ENCODE measurements at regions not wholly inside any gene's neighbourhood (a gene's known extent, or its start where the extent isn't known, plus 50 kb on each side); places are given as distances from the start of the nearest gene placed in this dataset.
A peak's percentile ranks its signal among the peaks of the same experiment; 100 is the strongest.
"Not testable (repeated sequence)": the region's sequence is repeated elsewhere in the genome, so short reads cannot be mapped to it uniquely, and the experiment has no call there.

DNA sequence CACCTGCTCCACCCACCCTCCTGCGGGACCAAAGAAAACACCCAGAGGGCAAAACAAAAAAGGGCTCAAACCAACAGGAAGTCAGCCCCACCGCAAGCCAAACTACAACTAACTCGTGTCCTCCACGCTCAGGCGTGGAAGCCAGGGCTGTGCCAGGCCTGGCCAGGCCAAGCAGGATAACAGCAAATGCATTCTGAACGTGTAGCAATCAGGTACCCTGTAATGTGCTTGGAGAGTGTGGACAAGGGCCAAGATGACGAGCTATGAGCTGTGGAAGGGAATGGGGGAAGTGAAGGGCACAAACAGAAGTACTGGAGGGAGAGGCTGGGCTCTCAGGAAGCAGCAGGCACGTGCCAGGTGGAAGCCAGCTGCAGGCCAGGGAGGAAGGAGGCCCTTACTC lies 528.6 kb downstream of the TP53TG3F start:
- not testable (repeated sequence) for DNase-seq (ENCODE audit: low spot score); H3K4me3 ChIP-seq; H3K27ac ChIP-seq

DNA sequence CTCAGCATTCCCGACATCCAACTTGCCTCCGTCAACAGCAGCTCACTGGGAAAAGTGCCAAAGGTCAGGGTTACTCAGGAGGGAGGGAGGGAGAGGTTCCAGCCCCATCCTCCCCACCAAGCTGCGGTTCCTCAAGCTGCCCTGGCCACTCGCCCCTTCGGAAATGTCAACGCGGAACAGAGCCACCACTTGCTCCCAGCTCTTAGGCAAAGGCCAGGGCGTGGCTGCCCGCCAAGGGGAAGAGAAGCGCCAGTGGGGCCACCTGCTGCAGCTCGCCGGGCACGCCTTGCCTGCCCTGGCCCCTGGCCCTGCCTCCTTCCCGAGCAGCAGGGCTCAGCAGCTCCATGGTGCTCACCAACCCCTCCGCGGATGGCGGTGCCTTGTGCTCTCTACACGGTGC lies 531.1 kb downstream of the TP53TG3F start:
- not testable (repeated sequence) for DNase-seq (ENCODE audit: low spot score); H3K4me3 ChIP-seq; H3K27ac ChIP-seq

DNA sequence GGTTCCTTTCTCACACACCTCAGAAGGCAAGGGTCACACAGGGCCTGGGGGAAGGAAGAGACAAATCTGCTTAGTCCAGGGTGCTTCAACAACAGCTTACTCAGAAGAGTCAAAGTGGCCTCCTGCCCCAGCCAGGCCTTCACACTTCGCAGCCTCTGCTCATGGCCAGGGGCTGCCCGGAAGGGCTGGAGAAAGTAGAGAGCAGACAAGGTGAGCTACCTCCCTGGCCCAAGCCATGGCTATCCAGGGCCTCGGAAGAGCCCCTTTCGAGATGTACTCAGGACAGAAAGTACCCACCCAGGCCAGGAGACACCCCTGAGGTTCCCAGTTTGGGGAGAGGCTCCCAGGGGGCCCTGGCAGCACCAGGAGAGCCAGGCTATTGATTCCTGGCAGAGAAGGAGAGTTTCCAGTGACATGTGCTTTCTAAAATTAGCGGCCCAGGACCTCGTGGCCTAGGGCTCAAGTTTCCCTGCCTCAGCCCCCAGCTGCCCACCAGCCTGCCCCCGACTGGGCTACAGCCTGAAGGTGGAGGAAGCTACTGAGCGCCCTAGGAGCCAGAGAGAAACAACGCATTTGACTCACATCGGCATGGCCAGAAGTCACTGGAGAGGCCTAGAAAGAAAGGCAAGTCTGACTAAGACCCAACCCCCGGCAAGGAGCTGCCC lies 533.2 kb downstream of the TP53TG3F start:
- not testable (repeated sequence) for H3K4me3 ChIP-seq
- peak; percentile 11 for DNase-seq (ENCODE audit: low spot score)

DNA sequence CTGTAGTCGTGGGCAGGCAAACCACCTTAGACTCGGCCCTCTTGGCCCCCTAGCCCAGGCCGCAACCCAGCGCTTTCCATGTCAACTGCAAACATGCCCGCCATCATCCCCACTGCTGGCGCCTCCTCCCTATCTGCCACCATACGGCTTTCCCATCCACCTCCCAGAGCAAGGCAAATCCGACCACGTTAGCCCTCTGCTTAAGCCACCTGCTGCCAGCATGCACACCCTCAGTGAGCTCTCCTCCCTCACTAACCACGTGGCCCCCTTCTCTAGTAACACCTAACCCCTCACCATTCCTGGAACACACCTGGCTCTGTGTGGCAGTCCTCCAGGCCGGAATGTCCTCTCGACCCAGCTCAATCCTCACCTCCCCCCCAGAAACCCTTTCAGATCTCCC lies 534.8 kb downstream of the TP53TG3F start:
- not testable (repeated sequence) for H3K27ac ChIP-seq, H3K4me3 ChIP-seq
- peak; percentile 7 for DNase-seq (ENCODE audit: low spot score)

More for the DNA sequence above, 533.2 kb downstream of the TP53TG3F start:
- H3K27ac ChIP-seq, result not testable (repeated sequence)

DNA sequence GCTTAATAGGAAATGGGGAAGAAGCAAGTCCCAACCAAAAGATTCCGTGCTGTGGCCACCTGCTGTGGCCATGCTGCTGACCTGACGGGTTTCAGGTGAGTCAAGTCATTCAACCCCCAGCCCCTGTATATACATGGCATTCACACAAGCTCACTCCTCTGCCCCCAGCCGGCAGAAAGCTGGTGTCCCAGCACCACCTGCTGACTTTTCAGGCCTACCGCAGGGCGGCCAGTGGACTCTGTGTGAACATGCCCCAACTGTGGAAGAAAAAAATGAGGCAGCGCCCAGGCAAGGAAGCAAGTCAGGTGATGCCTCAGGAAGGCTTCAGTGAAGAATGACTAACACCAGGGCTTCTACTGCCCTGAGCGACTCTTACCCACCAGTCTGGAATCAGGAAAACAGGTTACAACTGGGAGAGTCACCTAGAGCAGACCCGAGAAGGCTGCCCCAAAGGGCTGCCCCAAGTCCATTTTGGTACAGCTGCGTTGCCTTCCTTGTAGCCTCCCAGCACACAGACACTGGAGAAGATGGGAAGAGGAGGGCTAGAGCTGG lies 536.5 kb downstream of the TP53TG3F start:
- DNase-seq (ENCODE audit: low spot score); H3K27ac ChIP-seq; H3K4me3 ChIP-seq: not testable (repeated sequence)

DNA sequence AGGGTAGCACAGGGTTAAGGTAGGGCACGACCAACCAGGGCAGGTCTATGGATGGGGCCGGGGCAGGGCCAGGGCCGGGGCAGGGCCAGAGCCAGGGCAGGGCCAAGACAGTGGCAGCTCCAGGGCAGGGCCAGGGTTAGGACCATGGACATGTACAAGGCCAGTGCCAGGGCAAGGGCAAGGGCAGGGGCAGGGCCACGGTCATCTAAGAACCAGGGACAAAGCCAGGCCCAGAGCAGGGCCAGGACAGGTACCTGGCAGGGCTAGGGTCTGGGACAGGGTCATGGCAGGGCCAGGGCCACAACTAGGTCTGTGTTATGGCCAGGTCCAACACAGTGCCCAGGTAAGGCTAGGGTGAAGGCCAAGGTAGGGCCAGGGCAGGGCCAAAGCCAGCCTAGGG lies 541.8 kb downstream of the TP53TG3F start:
- not testable (repeated sequence) for H3K4me3 ChIP-seq; DNase-seq (ENCODE audit: low spot score)

DNA sequence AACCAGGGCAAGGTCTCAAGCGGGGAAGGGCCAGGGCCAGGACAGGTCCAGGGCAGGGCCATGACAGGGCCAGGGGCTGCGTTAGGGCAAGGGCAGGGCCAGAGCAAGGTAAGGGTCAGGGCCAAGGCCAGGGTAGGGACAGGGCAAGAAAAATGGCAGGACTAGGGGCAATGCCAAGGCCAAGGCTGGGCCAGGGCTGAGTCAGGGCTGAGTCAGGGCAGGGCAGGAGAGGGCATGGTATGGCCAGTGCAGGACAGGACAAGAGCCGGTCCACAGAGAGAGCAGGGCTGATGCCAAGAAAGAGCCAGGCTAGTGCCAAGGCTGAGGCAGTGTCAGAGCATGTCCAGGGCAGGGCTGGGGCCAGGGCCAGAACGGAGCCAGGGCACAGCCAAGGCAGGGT lies 542.5 kb downstream of the TP53TG3F start:
- DNase-seq (ENCODE audit: low spot score); H3K27ac ChIP-seq; H3K4me3 ChIP-seq: not testable (repeated sequence)

More for the DNA sequence above, 541.8 kb downstream of the TP53TG3F start:
- not testable (repeated sequence) for H3K27ac ChIP-seq

DNA sequence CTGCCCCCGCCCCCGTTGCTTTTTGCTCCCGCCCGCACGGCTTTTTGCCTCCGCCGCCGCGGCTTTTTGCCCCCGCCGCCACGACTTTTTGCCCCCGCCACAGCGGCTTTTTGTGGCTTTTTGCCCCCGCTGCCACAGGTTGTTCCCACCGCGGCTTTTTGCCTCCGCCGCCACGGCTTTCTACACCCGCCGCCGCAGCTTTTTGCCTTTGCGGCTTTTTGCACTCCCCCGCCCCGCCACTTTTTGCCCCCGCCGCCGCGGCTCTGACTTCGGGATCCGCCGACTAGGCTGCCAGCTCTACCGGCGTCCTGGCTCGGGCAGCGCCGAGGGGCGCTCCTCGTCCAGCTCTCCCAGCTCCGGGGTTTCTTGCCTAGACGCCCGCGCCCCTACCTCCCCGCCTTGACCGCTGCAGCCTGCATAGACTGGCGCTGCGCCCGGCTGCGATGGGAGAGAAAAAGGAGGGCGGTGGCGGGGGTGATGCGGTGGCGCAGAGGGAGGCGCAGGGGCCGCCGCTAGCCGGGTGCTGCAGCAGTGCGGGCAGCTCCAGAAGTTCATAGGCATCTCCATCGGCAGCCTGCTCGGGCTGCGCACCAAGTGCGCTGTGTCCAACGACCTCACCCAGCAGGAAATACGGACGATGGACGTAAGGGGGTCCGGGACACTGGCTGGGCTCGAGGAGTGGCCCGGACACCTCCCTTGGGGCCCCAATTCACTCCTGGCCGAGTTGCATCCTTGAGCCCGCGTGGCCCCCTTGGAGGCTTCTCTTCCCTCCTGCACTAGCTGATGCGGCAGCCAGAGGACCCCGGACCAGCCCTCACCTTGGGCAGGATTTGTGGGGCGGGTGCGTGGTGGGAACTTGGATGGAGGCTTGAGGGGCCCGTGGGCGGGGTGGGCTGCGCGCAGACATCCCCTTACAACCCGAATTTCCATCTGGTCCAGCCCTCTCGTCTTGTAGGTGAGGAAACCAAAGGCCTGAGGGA lies 555.7 kb downstream of the TP53TG3F start:
- H3K27ac ChIP-seq; H3K4me3 ChIP-seq; DNase-seq (ENCODE audit: low spot score): not testable (repeated sequence)

DNA sequence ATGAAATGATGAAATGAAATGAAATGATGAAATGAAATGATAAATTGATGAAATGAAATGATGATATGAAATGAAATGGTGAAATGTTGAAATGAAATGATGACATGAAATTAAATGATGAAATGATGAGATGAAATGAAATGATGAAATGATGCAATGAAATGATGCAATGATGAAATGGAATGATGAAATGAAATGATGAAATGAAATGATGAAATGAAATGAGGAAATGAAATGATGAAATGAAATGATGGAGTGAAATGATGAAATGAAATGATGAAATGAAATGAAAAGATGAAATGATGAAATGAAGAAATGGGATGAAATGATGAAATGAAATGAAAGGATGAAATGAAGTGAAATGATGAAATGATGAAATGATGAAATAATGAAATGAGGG lies 558.9 kb downstream of the TP53TG3F start:
- H3K4me3 ChIP-seq; DNase-seq (ENCODE audit: low spot score); H3K27ac ChIP-seq: not testable (repeated sequence)

DNA sequence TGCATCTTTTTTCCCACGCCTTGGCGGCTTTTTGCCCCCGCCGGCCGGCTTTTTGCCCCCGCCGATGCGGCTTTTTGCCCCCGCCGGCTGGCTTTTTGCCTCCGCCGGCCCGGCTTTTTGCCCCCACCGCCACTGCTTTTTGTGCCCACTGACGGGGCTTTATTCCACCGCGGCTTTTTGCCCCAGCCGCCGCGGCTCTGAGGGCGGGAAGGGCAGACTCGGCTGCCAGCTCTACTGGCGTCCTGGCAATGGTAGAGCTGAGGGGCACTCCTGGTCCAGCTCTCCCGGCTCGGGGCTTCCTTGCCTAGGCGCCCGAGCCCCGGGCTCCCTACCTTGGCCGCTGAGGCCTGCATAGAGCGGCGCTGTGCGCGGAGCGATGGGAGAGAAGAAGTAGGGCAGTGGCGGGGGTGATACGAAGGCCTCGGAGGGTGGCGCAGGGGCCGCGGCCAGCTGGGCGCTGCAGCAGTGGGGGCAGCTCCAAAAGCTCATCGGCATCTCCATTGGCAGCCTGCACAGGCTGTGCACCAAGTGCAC lies 591.4 kb downstream of the TP53TG3F start:
- no peak for DNase-seq (ENCODE audit: low spot score)
- TF ChIP-seq, protein P1, sequence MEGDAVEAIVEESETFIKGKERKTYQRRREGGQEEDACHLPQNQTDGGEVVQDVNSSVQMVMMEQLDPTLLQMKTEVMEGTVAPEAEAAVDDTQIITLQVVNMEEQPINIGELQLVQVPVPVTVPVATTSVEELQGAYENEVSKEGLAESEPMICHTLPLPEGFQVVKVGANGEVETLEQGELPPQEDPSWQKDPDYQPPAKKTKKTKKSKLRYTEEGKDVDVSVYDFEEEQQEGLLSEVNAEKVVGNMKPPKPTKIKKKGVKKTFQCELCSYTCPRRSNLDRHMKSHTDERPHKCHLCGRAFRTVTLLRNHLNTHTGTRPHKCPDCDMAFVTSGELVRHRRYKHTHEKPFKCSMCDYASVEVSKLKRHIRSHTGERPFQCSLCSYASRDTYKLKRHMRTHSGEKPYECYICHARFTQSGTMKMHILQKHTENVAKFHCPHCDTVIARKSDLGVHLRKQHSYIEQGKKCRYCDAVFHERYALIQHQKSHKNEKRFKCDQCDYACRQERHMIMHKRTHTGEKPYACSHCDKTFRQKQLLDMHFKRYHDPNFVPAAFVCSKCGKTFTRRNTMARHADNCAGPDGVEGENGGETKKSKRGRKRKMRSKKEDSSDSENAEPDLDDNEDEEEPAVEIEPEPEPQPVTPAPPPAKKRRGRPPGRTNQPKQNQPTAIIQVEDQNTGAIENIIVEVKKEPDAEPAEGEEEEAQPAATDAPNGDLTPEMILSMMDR (IDR thresholded peaks at IDR 0.05), result no peak
- Histone ChIP-seq H3K4me3 (no peak overlapping the region), H3K27ac (no peak overlapping the region)

DNA sequence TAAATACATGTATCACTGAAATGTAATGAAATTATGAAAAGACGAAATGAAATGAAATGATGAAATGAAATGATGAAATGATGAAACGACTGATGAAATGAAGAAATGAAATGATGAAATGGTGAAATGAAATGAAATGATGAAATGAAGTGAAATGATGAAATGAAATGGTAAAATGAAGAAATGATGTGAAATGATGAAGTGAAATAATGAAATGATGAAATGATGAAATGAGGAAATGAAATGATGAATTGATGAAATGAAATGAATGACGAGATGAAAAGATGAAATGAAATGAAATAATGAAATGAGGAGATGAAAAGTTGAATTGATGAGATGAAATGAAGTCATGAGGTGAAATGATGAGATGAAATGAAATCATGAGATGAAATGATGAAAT lies 594.7 kb downstream of the TP53TG3F start:
- Histone ChIP-seq H3K27ac (no peak overlapping the region), H3K4me3 (no peak overlapping the region)
- TF ChIP-seq, protein P1 (IDR thresholded peaks at IDR 0.05), result no peak
- no peak for DNase-seq (ENCODE audit: low spot score)

All from coronary artery (tissue), 2 donors.